NB4 (cell line): ENCODE measurements at regions not wholly inside any gene's neighbourhood (a gene's known extent, or its start where the extent isn't known, plus 50 kb on each side); places are given as distances from the start of the nearest gene placed in this dataset.

ENCODE experiments used
- POLR2A ChIP-seq: IDR thresholded peaks from 2 replicates; pipeline ENCODE4 v1.6.1; 2011; ENCODE audit warnings: mild to moderate bottlenecking; ENCODE audit not compliant: insufficient read length; ENCODE audit errors: extremely low read depth
- TF ChIP-seq, protein P1 (sequence below): IDR thresholded peaks from one replicate; pipeline ENCODE4 v1.5.1; 2012; ENCODE audit warnings: low read depth, low read length
- TF ChIP-seq, protein P2 (sequence below): IDR thresholded peaks from 2 replicates; pipeline ENCODE4 v1.6.1; 2011; ENCODE audit warnings: low read depth, low read length

DNA sequence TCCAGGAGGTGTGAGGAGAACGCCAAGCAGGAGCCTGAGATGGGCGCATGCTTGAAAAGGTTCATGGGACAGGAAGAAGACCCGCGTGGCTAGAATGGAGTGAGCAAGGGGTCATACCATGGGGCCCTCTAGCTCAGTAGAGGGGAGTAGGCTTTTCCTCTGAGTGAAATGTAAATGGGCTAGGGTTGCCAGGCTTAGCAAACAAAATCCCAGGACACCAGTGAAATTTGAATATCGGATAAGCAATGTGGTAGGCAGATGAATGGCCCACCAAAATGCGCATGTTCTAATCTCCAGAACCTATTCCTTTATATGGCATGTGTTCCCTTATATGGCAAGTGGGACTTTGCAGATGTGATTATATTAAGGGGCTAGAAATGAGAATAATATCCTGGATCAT lies 174.1 kb upstream of the CCDC68 start:
- TF ChIP-seq, protein P1, sequence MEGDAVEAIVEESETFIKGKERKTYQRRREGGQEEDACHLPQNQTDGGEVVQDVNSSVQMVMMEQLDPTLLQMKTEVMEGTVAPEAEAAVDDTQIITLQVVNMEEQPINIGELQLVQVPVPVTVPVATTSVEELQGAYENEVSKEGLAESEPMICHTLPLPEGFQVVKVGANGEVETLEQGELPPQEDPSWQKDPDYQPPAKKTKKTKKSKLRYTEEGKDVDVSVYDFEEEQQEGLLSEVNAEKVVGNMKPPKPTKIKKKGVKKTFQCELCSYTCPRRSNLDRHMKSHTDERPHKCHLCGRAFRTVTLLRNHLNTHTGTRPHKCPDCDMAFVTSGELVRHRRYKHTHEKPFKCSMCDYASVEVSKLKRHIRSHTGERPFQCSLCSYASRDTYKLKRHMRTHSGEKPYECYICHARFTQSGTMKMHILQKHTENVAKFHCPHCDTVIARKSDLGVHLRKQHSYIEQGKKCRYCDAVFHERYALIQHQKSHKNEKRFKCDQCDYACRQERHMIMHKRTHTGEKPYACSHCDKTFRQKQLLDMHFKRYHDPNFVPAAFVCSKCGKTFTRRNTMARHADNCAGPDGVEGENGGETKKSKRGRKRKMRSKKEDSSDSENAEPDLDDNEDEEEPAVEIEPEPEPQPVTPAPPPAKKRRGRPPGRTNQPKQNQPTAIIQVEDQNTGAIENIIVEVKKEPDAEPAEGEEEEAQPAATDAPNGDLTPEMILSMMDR, result no peak
- no peak for TF ChIP-seq POLR2A
- TF ChIP-seq, protein P2, sequence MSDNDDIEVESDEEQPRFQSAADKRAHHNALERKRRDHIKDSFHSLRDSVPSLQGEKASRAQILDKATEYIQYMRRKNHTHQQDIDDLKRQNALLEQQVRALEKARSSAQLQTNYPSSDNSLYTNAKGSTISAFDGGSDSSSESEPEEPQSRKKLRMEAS, result no peak
